Caco-2 (cell line): ENCODE measurements at regions not wholly inside any gene's neighbourhood (a gene's known extent, or its start where the extent isn't known, plus 50 kb on each side); places are given as distances from the start of the nearest gene placed in this dataset.

Experiments
- BruUV-seq: library from RNA; stranded (reverse); fragments of 400-500 nt; replicated peaks from 2 replicates; lab custom pipeline; 2021; lab: Mats Ljungman, UMichigan
- CTCF ChIA-PET: fragments of 300-600 bp; sonication (Branson Sonifier 250); formaldehyde crosslinking; loops from one replicate; lab custom pipeline; 2022; ENCODE audit warnings: antibody characterized with exemption; lab: Charles Lee
- POLR2A ChIA-PET: fragments of 300-600 bp; sonication (Branson Sonifier 250); formaldehyde crosslinking; loops from one replicate; lab custom pipeline; 2022; ENCODE audit warnings: antibody characterized with exemption; lab: Charles Lee
- DNase-seq, 2 experiments: peaks; one replicate each; pipeline versions ENCODE4 v3.0.0 to v3.0.0-alpha.2; 2020 to 2022
- H3K27me3 ChIP-seq: replicated peaks from 2 replicates; pipeline ENCODE4 v1.6.0; 2011; ENCODE audit warnings: low read length; ENCODE audit not compliant: control insufficient read depth, insufficient read depth
- H3K36me3 ChIP-seq: 2 replicates; pipeline ENCODE4 v1.5.1; 2011; ENCODE audit warnings: low read length; ENCODE audit not compliant: control insufficient read depth, insufficient read depth
- H3K4me1 ChIP-seq: fragments of 250-450 bp; sonication (Bioruptor Pico); 2 replicates; pipeline ENCODE4 v1.5.1; 2020; ENCODE audit warnings: mild to moderate bottlenecking
- H3K4me3 ChIP-seq: 2 replicates; pipeline ENCODE4 v1.5.1; 2011; ENCODE audit warnings: low read depth, mild to moderate bottlenecking, control low read depth, low read length
- H3K9me3 ChIP-seq: fragments of 250-450 bp; sonication (Bioruptor Pico); 2 replicates; pipeline ENCODE4 v1.5.1; 2020; ENCODE audit warnings: mild to moderate bottlenecking, moderate library complexity
- H3K27ac Mint-ChIP-seq: one replicate; pipeline ENCODE4 v1.8.0; 2022; ENCODE audit warnings: mixed read lengths; ENCODE audit not compliant: unreplicated experiment
- H3K27me3 Mint-ChIP-seq: one replicate; pipeline ENCODE4 v1.8.0; 2022; ENCODE audit warnings: mixed read lengths; ENCODE audit not compliant: insufficient read depth, unreplicated experiment
- H3K36me3 Mint-ChIP-seq: one replicate; pipeline ENCODE4 v1.8.0; 2022; ENCODE audit warnings: mild to moderate bottlenecking, mixed read lengths; ENCODE audit not compliant: insufficient read depth, unreplicated experiment
- H3K4me1 Mint-ChIP-seq: one replicate; pipeline ENCODE4 v1.8.0; 2022; ENCODE audit warnings: low read depth, mixed read lengths; ENCODE audit not compliant: unreplicated experiment
- H3K4me3 Mint-ChIP-seq: one replicate; pipeline ENCODE4 v1.8.0; 2022; ENCODE audit warnings: mild to moderate bottlenecking, moderate library complexity, mixed read lengths; ENCODE audit not compliant: unreplicated experiment
- H3K9me3 Mint-ChIP-seq: one replicate; pipeline ENCODE4 v1.8.0; 2022; ENCODE audit warnings: mixed read lengths; ENCODE audit not compliant: unreplicated experiment
- intact Hi-C: fragments of 100-400 bp; cut with micrococcal nuclease; formaldehyde crosslinking; loops from one replicate; pipeline ENCODE4 v1.10.0; 2022; ENCODE audit not compliant: unreplicated experiment
- TF ChIP-seq, protein P1 (sequence below), 2 experiments: fragments of 200-600 bp in 1 of 2; IDR thresholded peaks; 1 replicate in 1 of 2; 2 replicates in 1 of 2; pipeline versions ENCODE4 v1.5.1 to v1.8.0; 2011 to 2022; ENCODE audit warnings: antibody characterized with exemption in 1 of 2, control low read depth in 1 of 2, inconsistent platforms in 1 of 2, low read depth in 1 of 2, low read length in 1 of 2, mild to moderate bottlenecking in 1 of 2, moderate library complexity in 1 of 2; ENCODE audit not compliant: insufficient read depth in 1 of 2, severe bottlenecking in 1 of 2, unreplicated experiment in 1 of 2

GRCh38 chr3:46100812-46101211, 73.5 kb upstream of the XCR1 start:
- DNase-seq, result no peak
- no peak overlapping the region for H3K4me3 Mint-ChIP-seq
- H3K27me3 ChIP-seq, result no peaks in the 10 kb centered on the region
- CTCF ChIA-PET, result no interaction called here
- TF ChIP-seq, protein P1, sequence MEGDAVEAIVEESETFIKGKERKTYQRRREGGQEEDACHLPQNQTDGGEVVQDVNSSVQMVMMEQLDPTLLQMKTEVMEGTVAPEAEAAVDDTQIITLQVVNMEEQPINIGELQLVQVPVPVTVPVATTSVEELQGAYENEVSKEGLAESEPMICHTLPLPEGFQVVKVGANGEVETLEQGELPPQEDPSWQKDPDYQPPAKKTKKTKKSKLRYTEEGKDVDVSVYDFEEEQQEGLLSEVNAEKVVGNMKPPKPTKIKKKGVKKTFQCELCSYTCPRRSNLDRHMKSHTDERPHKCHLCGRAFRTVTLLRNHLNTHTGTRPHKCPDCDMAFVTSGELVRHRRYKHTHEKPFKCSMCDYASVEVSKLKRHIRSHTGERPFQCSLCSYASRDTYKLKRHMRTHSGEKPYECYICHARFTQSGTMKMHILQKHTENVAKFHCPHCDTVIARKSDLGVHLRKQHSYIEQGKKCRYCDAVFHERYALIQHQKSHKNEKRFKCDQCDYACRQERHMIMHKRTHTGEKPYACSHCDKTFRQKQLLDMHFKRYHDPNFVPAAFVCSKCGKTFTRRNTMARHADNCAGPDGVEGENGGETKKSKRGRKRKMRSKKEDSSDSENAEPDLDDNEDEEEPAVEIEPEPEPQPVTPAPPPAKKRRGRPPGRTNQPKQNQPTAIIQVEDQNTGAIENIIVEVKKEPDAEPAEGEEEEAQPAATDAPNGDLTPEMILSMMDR (IDR thresholded peaks at IDR 0.05; ENCODE audit: insufficient read depth in 1 of 2, low read depth in 1 of 2, low read length in 1 of 2, severe bottlenecking in 1 of 2, unreplicated experiment in 1 of 2), result no peak
- no peaks in the 10 kb centered on the region for H3K36me3 Mint-ChIP-seq
- H3K4me3 ChIP-seq, result no peak overlapping the region
- H3K4me1 Mint-ChIP-seq, result peaks cover 7% of the 10 kb centered on the region
- no peak overlapping the region for H3K27ac Mint-ChIP-seq
- intact Hi-C loops, result no loop called here
- H3K4me1 ChIP-seq, result no peaks in the 10 kb centered on the region
- no peaks in the 10 kb centered on the region for H3K36me3 ChIP-seq
- POLR2A ChIA-PET, result no interaction called here
- H3K9me3 Mint-ChIP-seq, result peaks cover 19% of the 10 kb centered on the region
- H3K9me3 ChIP-seq, result no peaks in the 10 kb centered on the region
- H3K27me3 Mint-ChIP-seq, result no peaks in the 10 kb centered on the region
- BruUV-seq, result no TSS peak

GRCh38 chr3:46098319-46098761, 71.1 kb upstream of the XCR1 start:
- Mint-ChIP-seq H3K4me3 (no peak overlapping the region), H3K27me3 (no peaks in the 10 kb centered on the region), H3K4me1 (peaks cover 4% of the 10 kb centered on the region), H3K9me3 (peaks cover 19% of the 10 kb centered on the region), H3K36me3 (no peaks in the 10 kb centered on the region), H3K27ac (no peak overlapping the region)
- DNase-seq, result no peak
- CTCF ChIA-PET, result no interaction called here
- TF ChIP-seq, protein P1 (IDR thresholded peaks at IDR 0.05; ENCODE audit: insufficient read depth in 1 of 2, low read depth in 1 of 2, low read length in 1 of 2, severe bottlenecking in 1 of 2, unreplicated experiment in 1 of 2), result no peak
- Histone ChIP-seq H3K9me3 (no peaks in the 10 kb centered on the region), H3K4me1 (no peaks in the 10 kb centered on the region), H3K36me3 (no peaks in the 10 kb centered on the region), H3K27me3 (no peaks in the 10 kb centered on the region), H3K4me3 (no peak overlapping the region)
- no TSS peak for BruUV-seq
- POLR2A ChIA-PET, result no interaction called here
- intact Hi-C loops, result no loop called here

- Histone ChIP-seq H3K27me3 (no peaks in the 10 kb centered on the region), H3K36me3 (no peaks in the 10 kb centered on the region), H3K9me3 (no peaks in the 10 kb centered on the region), H3K4me3 (no peak overlapping the region), H3K4me1 (0 out of 2 replicates have a peak, but pooled peaks cover 4% of the 10 kb centered on the region)
- Mint-ChIP-seq H3K27ac (peak overlapping the region; percentile 39), H3K9me3 (peaks cover 19% of the 10 kb centered on the region), H3K27me3 (no peaks in the 10 kb centered on the region), H3K4me1 (peaks cover 8% of the 10 kb centered on the region), H3K36me3 (no peaks in the 10 kb centered on the region), H3K4me3 (no peak overlapping the region)
- no peak for DNase-seq
- intact Hi-C loops, result no loop called here
- ChIA-PET CTCF (no interaction called here), POLR2A (no interaction called here)
- TF ChIP-seq, protein P1 (IDR thresholded peaks at IDR 0.05; ENCODE audit: insufficient read depth in 1 of 2, low read depth in 1 of 2, low read length in 1 of 2, severe bottlenecking in 1 of 2, unreplicated experiment in 1 of 2), result no peak
- BruUV-seq, result no TSS peak
Measured at GRCh38 chr3:46097691-46098241, 70.5 kb upstream of the XCR1 start.
